ENCODE measurements at regions not wholly inside any gene's neighbourhood (a gene's known extent, or its start where the extent isn't known, plus 50 kb on each side); places are given as distances from the start of the nearest gene placed in this dataset.

GRCh38 chr21:19181604-19182140 is 778.1 kb upstream of the TMPRSS15 start:
- TF ChIP-seq EZH2phosphoT487 (IDR thresholded peaks at IDR 0.05; ENCODE audit: low read length) (no peak), CTCF (IDR thresholded peaks at IDR 0.05; ENCODE audit: low read length) (no peak), EZH2 (optimal IDR thresholded peaks at IDR 0.05; ENCODE audit: low read depth, low read length) (no peak)

All from MM.1S (cell line).